Caco-2 (cell line): ENCODE measurements at regions not wholly inside any gene's neighbourhood (a gene's known extent, or its start where the extent isn't known, plus 50 kb on each side); places are given as distances from the start of the nearest gene placed in this dataset.

Source experiments
- BruUV-seq: library from RNA; stranded (reverse); fragments of 400-500 nt; replicated peaks from 2 replicates; lab custom pipeline; 2021; lab: Mats Ljungman, UMichigan
- CTCF ChIA-PET: fragments of 300-600 bp; sonication (Branson Sonifier 250); formaldehyde crosslinking; loops from one replicate; lab custom pipeline; 2022; ENCODE audit warnings: antibody characterized with exemption; lab: Charles Lee
- POLR2A ChIA-PET: fragments of 300-600 bp; sonication (Branson Sonifier 250); formaldehyde crosslinking; loops from one replicate; lab custom pipeline; 2022; ENCODE audit warnings: antibody characterized with exemption; lab: Charles Lee
- DNase-seq, 2 experiments: peaks; one replicate each; pipeline versions ENCODE4 v3.0.0 to v3.0.0-alpha.2; 2020 to 2022
- H3K27me3 ChIP-seq: replicated peaks from 2 replicates; pipeline ENCODE4 v1.6.0; 2011; ENCODE audit warnings: low read length; ENCODE audit not compliant: control insufficient read depth, insufficient read depth
- H3K36me3 ChIP-seq: 2 replicates; pipeline ENCODE4 v1.5.1; 2011; ENCODE audit warnings: low read length; ENCODE audit not compliant: control insufficient read depth, insufficient read depth
- H3K4me1 ChIP-seq: fragments of 250-450 bp; sonication (Bioruptor Pico); 2 replicates; pipeline ENCODE4 v1.5.1; 2020; ENCODE audit warnings: mild to moderate bottlenecking
- H3K4me3 ChIP-seq: 2 replicates; pipeline ENCODE4 v1.5.1; 2011; ENCODE audit warnings: low read depth, mild to moderate bottlenecking, control low read depth, low read length
- H3K9me3 ChIP-seq: fragments of 250-450 bp; sonication (Bioruptor Pico); 2 replicates; pipeline ENCODE4 v1.5.1; 2020; ENCODE audit warnings: mild to moderate bottlenecking, moderate library complexity
- H3K27ac Mint-ChIP-seq: one replicate; pipeline ENCODE4 v1.8.0; 2022; ENCODE audit warnings: mixed read lengths; ENCODE audit not compliant: unreplicated experiment
- H3K27me3 Mint-ChIP-seq: one replicate; pipeline ENCODE4 v1.8.0; 2022; ENCODE audit warnings: mixed read lengths; ENCODE audit not compliant: insufficient read depth, unreplicated experiment
- H3K36me3 Mint-ChIP-seq: one replicate; pipeline ENCODE4 v1.8.0; 2022; ENCODE audit warnings: mild to moderate bottlenecking, mixed read lengths; ENCODE audit not compliant: insufficient read depth, unreplicated experiment
- H3K4me1 Mint-ChIP-seq: one replicate; pipeline ENCODE4 v1.8.0; 2022; ENCODE audit warnings: low read depth, mixed read lengths; ENCODE audit not compliant: unreplicated experiment
- H3K4me3 Mint-ChIP-seq: one replicate; pipeline ENCODE4 v1.8.0; 2022; ENCODE audit warnings: mild to moderate bottlenecking, moderate library complexity, mixed read lengths; ENCODE audit not compliant: unreplicated experiment
- H3K9me3 Mint-ChIP-seq: one replicate; pipeline ENCODE4 v1.8.0; 2022; ENCODE audit warnings: mixed read lengths; ENCODE audit not compliant: unreplicated experiment
- intact Hi-C: fragments of 100-400 bp; cut with micrococcal nuclease; formaldehyde crosslinking; loops from one replicate; pipeline ENCODE4 v1.10.0; 2022; ENCODE audit not compliant: unreplicated experiment
- TF ChIP-seq, protein P1 (sequence below), 2 experiments: fragments of 200-600 bp in 1 of 2; IDR thresholded peaks; 1 replicate in 1 of 2; 2 replicates in 1 of 2; pipeline versions ENCODE4 v1.5.1 to v1.8.0; 2011 to 2022; ENCODE audit warnings: antibody characterized with exemption in 1 of 2, control low read depth in 1 of 2, inconsistent platforms in 1 of 2, low read depth in 1 of 2, low read length in 1 of 2, mild to moderate bottlenecking in 1 of 2, moderate library complexity in 1 of 2; ENCODE audit not compliant: insufficient read depth in 1 of 2, severe bottlenecking in 1 of 2, unreplicated experiment in 1 of 2

DNA sequence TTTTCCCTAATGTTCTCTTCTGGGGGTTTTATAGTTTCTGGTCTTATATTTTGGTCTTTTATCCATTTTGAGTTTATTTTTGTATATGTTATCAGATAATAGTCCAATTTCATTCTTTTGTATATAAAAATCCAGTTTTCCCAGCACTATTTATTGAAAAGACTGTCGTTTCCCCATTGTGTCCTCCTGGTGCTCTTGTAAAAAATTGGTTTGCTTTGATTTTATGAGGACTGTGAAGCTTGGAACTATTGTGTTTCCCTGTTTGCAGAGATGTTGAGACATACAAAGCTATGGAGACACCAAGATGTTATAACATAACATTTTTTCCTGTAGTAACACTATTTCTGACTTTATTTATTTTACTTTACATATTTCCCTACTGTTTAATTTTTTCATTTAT lies 163.3 kb upstream of the TUT7 start:
- H3K9me3 Mint-ChIP-seq, result no peaks in the 10 kb centered on the region
- no peak for DNase-seq
- CTCF ChIA-PET, result no interaction called here
- Histone ChIP-seq H3K4me1 (no peaks in the 10 kb centered on the region), H3K27me3 (no peaks in the 10 kb centered on the region), H3K4me3 (no peak overlapping the region), H3K36me3 (no peaks in the 10 kb centered on the region), H3K9me3 (no peaks in the 10 kb centered on the region)
- H3K27me3 Mint-ChIP-seq, result peaks cover 7% of the 10 kb centered on the region
- no peaks in the 10 kb centered on the region for H3K4me1 Mint-ChIP-seq
- POLR2A ChIA-PET, result no interaction called here
- no peak overlapping the region for H3K27ac Mint-ChIP-seq
- no TSS peak for BruUV-seq
- H3K36me3 Mint-ChIP-seq, result no peaks in the 10 kb centered on the region
- intact Hi-C loops, result no loop called here
- TF ChIP-seq, protein P1, sequence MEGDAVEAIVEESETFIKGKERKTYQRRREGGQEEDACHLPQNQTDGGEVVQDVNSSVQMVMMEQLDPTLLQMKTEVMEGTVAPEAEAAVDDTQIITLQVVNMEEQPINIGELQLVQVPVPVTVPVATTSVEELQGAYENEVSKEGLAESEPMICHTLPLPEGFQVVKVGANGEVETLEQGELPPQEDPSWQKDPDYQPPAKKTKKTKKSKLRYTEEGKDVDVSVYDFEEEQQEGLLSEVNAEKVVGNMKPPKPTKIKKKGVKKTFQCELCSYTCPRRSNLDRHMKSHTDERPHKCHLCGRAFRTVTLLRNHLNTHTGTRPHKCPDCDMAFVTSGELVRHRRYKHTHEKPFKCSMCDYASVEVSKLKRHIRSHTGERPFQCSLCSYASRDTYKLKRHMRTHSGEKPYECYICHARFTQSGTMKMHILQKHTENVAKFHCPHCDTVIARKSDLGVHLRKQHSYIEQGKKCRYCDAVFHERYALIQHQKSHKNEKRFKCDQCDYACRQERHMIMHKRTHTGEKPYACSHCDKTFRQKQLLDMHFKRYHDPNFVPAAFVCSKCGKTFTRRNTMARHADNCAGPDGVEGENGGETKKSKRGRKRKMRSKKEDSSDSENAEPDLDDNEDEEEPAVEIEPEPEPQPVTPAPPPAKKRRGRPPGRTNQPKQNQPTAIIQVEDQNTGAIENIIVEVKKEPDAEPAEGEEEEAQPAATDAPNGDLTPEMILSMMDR (IDR thresholded peaks at IDR 0.05; ENCODE audit: insufficient read depth in 1 of 2, low read depth in 1 of 2, low read length in 1 of 2, severe bottlenecking in 1 of 2, unreplicated experiment in 1 of 2), result no peak
- no peak overlapping the region for H3K4me3 Mint-ChIP-seq

- intact Hi-C loops, result no loop called here
- Mint-ChIP-seq H3K4me1 (no peaks in the 10 kb centered on the region), H3K9me3 (no peaks in the 10 kb centered on the region), H3K36me3 (no peaks in the 10 kb centered on the region), H3K4me3 (no peak overlapping the region), H3K27me3 (peaks cover 7% of the 10 kb centered on the region), H3K27ac (no peak overlapping the region)
- no peaks in the 10 kb centered on the region for H3K9me3 ChIP-seq
- ChIA-PET POLR2A (no interaction called here), CTCF (no interaction called here)
- no peak overlapping the region for H3K4me3 ChIP-seq
- no TSS peak for BruUV-seq
- TF ChIP-seq, protein P1 (IDR thresholded peaks at IDR 0.05; ENCODE audit: insufficient read depth in 1 of 2, low read depth in 1 of 2, low read length in 1 of 2, severe bottlenecking in 1 of 2, unreplicated experiment in 1 of 2), result no peak
- no peaks in the 10 kb centered on the region for H3K4me1 ChIP-seq
- H3K27me3 ChIP-seq, result no peaks in the 10 kb centered on the region
- no peak for DNase-seq
- no peaks in the 10 kb centered on the region for H3K36me3 ChIP-seq
These were observed 162.4 kb upstream of the TUT7 start for GRCh38 chr9:86516564-86516963.

DNA sequence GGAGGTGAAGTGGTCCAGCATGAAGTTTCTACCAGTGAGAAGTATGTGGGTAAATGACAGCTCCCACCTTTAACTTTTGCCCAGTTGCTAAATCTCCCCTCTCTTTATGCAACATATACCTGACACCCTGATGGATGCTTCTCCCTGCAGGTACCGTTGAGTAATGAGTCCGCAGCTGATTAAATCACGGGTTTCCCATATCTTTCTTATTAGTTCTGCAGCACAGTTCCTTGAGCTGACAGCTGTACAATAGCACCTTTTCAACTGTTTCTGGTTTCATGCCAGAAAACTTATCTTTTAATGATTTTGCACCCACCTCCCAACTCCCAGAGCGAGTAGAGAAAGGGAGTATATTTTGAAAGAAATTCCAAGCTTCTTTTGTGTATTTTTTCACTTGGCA lies 161.0 kb upstream of the TUT7 start:
- H3K27ac Mint-ChIP-seq, result no peak overlapping the region
- no peaks in the 10 kb centered on the region for H3K9me3 Mint-ChIP-seq

More for the DNA sequence above, 161.0 kb upstream of the TUT7 start:
- TF ChIP-seq, protein P1 (IDR thresholded peaks at IDR 0.05; ENCODE audit: insufficient read depth in 1 of 2, low read depth in 1 of 2, low read length in 1 of 2, severe bottlenecking in 1 of 2, unreplicated experiment in 1 of 2), result no peak
- Mint-ChIP-seq H3K36me3 (no peaks in the 10 kb centered on the region), H3K4me1 (no peaks in the 10 kb centered on the region), H3K27me3 (peaks cover 7% of the 10 kb centered on the region), H3K4me3 (no peak overlapping the region)
- DNase-seq, result no peak
- ChIA-PET POLR2A (no interaction called here), CTCF (no interaction called here)
- no peaks in the 10 kb centered on the region for H3K27me3 ChIP-seq
- BruUV-seq, result no TSS peak
- no peak overlapping the region for H3K4me3 ChIP-seq
- intact Hi-C loops, result no loop called here
- no peaks in the 10 kb centered on the region for H3K36me3 ChIP-seq
- no peaks in the 10 kb centered on the region for H3K4me1 ChIP-seq
- no peaks in the 10 kb centered on the region for H3K9me3 ChIP-seq
